ENCODE measurements at regions not wholly inside any gene's neighbourhood (a gene's known extent, or its start where the extent isn't known, plus 50 kb on each side); places are given as distances from the start of the nearest gene placed in this dataset.
"Not testable (repeated sequence)": the region's sequence is repeated elsewhere in the genome, so short reads cannot be mapped to it uniquely, and the experiment has no call there.

DNA sequence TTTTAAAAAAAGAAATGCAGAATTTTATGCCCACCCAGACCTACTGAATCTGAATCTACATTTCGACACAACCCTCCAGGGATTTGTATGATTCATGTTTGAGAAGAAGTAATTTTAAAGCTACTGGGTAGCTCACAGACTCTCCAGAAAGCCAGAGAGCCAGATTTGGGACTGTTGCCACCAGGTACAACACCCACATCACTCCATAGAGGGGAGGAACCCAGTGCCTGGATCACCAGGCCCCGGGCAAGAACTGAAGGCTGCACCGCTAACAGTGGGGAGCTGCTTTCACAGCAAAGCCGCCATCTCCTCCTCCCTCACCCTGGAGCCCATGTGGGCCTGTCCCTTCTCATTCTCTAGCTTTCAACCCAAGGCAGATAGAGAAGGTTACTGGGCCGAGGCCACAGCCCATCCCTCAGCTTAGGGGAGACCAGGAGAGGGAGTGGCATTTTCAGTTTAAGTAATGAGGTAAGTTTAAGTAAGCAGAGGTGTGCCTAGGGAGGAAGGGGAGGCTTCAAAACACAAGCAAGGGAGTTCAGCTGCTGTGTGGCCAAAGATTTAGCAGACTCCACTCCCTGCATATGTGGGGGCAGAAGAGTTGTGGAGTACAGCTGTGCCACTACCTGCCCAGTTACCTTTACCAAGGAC, 109.8 kb downstream of the IL12A start:
- DNase-seq = no peak

DNA sequence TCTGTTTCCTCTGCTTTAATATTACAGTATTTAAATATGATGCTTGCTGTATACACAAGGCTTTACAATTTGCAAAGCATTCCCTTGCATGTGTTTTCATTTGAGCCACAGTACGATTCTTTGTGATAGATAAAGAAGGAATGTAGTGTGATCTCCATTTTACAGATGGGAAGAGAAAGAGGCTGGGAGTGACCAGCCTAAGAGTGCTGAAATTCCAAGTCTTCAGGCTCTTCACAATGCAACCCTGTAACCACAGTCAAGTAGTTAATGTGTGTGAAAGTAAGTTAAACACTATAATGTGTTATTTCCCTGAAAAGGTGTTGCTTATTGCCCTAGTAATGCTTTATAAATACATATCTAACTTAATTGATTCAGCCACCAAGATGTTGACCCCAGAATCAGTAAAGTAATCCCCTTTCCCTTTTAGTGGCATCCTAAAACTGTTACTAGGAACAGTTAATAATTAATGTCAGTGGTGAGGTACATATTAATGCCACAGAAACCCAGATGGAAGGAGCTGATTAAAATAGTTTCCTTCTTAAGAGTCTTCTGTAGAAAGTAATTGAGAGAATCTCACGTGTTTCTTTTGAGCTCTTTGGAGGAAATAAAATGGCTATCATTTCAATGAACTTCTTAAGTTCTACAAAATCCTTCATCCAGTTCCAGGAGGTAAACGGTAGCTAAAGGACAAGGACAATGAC, 110.4 kb downstream of the IL12A start:
- DNase-seq = no peak

DNA sequence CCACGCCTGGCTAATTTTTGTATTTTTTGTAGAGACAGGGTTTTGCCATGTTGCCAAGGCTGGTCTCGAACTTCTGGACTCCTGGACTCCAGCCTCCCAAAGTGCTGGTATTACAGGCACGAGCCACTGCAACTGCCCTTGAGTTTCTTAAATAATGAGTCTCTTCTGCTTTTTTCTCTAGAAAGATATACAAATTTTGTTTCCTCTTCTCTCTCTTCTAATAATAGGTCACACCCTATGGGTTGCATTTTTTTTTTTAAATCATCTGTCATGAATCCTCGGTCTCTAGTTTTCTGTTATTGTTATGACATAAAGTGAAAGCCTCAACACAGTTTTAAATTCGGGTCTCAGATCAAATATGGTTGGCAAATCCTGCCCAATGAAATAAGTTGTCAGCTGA, 111.2 kb downstream of the IL12A start:
- DNase-seq = no peak

DNA sequence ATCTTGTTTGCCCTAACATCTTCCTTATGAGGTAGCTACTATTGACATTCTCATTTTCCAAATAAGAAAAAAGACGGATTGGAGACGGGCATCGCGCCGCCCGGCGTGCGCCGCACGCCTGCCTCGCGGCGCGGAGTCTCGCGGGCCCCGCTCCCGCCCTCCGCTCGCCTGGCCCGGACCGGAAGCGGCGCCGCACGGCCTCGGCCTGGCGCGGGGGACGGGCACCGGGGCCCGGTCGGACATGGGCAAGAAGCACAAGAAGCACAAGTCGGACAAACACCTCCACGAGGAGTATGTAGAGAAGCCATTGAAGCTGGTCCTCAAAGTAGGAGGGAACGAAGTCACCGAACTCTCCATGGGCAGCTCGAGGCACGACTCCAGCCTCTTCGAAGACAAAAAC, 112.0 kb downstream of the IL12A start:
- no peak for DNase-seq

DNA sequence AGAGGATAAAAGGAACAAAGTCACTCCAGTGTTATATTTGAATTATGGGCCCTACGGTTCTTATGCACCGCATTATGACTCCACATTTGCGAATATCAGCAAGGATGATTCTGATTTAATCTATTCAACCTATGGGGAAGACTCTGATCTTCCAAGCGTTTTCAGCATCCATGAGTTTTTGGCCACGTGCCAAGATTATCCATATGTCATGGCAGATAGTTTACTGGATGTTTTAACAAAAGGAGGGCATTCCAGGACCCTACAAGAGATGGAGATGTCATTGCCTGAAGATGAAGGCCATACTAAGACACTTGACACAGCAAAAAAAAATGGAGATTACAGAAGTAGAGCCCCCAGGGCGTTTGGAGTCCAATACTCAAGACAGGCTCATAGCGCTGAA, 113.4 kb downstream of the IL12A start:
- not testable (repeated sequence) for DNase-seq

DNA sequence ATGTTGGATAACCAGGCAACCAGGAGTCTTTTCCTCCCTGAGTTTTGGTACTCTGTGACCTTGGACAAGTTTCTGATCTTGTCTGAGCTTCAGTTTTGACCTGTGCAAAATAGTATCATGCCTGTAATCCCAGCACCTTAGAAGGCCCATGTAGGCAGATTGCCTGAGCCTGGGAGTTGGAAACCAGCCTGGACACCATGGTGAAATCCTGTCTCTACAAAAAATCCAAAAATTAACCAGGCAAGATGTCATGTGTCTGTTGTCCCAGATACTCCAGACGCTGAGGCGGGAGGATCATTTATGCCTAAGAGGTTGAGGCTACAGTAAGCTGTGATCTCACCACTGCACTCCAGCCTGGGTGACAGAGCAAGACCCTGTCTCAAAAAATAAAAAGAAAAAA, 114.8 kb downstream of the IL12A start:
- DNase-seq = no peak

DNA sequence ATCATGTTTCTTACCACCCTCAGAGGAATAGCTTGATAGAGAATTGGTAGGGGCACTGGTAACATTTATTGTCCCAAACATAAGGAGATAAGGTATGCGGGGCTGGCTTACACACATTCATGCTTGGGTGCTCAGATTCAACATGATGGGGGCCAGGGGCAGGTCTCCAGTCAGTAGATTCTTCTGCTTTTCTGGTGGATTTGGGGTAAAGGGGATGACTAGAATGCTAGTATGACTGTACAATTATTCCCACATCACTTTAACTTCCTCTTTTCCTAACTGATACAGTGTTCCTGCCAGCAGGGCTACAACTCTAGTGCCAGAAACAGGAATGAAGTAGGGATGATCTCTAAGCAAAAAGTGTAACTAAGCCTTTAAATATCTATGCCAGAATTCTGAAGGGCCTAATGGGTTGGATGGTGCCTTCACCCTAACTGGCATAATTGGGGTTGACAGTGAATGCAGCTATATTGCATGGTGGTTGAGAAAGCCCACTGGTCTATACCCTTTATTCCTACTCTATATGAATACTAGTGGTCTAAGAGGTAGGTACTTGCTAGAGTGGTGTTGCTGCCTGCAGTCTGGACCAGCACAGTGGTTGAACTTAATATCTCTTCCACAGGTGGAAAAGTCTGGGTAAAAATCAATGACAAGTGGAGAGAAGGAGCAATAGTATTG, 117.4 kb downstream of the IL12A start:
- DNase-seq = no peak

DNA sequence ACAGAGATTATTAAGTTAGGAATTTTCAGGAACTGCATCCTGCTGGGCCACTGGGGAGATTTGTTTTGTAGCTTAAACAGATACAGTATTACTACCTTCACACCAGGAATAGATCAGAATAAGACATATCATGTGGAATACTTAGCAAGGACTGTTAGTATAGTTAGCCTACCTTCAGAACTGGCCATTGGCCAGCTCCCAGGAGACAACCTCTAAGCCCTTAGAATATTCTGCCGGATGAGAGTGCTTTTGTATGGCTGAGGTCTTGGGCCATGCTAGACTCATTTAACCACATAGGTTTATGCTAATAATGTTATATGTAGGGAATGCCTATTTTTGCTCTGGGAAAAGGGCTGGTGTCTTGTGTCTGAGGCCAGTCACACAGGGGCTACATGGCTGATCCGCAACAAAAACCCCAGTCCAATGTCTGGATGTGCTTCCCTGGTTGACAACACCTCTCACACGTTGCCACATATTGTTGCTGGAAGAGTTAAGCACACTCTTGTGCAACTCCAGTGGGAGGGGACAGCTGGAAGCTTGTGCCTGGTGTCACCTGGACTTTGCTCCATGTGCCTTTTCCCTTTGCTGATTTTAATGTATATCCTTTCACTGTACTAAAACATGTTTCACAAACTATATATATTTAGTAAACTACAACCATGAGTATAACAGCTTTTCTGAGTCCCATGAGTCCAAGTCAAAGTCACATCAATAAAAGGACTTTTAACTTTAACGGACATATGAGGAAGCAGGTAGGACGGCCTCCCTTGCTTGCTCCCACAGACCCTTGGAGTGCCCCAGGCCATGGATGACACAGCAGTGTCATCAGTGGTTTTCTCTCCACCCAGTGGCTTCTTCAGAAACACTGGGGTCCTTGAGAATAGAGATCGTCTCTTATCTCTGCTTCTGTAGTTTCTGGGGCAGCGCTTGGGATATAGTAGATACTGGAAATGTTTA, 118.0 kb upstream of the C3orf80 start:
- DNase-seq = no peak

DNA sequence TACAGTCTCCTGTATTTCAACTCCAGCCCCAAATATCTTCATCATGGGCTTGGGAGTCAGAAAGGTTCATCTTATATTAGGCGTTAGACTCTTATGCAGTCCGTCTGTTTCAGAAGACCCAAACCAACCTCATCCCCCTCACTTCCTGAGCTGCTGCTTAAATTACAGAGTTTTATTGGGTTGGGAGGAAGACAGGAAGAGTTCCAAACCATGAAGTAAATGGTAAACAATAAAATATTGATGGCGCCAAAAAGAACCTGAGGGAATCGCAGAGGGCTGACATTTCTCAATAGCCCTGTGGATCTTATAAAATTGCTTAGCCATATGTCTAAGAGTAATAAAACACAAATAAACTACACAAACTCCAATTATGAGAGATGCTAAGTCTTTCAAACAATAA, 116.9 kb upstream of the C3orf80 start:
- no peak for DNase-seq

DNA sequence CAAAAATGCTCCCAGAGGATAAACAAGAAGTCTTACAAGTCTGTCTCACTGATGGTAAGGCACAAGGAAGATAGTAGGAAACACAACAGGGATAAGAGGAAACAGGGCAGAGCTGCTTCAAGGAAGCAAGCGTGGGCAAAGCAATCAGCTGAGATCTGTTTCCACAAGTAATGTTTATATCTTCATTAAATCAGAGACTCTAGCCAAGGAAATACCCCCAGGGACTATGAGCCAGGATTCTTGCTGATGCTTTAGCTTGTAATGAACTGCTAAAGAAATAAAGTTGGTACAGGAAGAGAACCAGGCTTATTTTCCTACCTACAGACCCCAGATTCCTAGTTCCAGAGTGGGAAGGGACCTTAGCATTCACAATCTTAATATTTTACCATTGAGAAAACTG, 112.7 kb upstream of the C3orf80 start:
- no peak for DNase-seq

DNA sequence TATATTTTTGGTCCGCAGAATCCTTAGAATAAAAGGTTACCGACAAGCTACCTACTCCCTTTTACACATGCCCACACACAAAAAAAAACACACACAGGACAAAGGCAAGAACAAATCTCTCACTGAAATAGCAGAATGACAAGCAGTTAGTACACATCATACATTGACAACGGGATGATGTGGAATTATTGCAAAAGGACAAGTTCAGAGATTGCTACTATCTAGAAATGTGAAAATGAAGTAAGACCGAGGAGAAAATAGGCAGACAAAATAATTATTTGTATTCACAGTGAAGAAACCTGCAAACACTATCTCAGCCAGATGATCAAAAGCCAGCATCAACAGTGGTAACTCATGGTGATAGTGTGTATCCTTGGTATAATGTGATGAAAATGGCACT, 112.2 kb upstream of the C3orf80 start:
- no peak for DNase-seq

DNA sequence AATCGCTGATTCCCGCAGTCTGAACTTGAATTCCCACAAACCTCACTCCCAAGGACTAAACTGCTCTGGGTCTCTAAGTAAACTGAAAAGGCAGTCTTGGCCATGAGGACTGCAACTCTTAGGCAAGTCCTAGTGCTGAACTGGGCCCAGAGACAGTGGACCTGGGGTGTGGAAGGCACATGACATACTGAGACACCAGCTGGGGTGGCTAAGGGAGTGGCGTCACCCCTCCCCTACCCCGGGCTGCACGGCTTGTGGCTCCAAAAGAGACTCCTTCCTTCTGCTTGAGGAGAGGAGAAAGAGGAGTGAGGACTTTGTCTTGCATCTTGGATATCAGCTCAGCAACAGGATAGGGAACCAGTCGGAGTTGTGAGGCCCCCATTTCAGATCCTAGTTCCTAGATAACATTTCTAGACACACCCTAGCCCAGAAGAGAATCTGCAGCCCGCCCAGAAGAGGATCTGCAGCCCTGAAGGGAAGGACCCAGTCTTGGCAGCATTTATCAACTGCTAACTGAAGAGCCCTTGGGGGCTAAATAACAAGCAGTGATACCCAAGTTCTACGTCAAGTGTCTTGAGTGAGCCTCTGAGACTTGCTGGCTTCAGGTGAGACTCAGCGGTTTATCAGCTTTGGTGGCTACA, 110.7 kb upstream of the C3orf80 start:
- DNase-seq = no peak

DNA sequence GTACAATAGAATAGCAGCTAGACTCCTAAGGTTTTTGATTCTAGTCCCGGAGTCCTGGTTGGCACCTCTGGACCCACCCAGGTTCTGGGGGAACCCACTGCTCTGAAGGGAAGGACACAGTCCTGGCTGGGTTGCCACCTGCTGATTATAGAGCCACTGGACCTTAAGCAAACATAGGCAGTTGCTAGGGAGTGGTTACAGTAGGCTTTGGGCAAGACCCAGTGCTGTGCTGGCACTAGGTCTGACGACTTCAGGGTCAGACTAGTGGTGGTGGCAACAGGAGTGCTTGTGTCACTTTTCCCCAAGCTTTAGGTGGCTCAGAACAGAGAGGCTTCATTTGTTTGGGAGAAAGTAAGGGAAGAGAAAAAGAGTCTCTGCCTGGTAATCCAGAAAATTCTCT, 109.8 kb upstream of the C3orf80 start:
- no peak for DNase-seq

DNA sequence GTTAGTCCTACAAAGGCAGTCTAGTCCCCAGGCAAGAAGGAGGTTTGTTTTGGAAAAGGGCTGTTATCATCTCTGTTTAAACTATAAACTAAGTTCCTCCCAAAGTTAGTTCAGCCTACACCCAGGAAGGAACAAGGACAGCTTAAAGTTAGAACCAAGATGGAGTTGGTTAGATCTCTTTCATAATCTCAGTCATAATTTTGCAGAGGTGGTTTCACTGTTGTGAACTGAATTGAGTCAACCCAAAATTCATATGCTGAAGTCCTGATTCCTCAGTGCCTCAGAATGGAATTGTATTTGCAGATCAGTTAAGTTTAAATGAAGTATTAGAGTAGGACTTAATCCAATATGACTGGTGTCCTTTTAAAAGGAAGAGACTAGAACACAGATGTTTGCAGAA, 101.0 kb upstream of the C3orf80 start:
- DNase-seq = no peak

DNA sequence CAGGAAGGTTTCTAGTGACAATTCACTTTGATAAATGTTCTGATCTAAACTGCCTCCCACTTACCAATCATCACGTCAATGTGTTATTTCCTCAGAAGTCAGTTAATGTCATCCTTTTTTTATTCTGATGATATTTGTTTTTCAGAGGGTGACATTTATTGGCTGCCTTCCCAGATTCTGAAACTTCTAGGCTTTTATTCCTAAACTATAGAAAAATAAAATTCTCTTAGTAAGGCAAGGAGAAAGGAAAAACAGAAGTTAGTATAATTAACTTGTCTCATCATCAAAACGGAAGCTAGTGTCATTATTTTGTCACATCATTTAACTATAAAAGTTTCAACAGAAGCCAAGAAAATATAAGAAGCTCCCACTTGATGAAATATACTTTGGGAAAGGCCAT, 100.0 kb upstream of the C3orf80 start:
- DNase-seq = no peak

DNA sequence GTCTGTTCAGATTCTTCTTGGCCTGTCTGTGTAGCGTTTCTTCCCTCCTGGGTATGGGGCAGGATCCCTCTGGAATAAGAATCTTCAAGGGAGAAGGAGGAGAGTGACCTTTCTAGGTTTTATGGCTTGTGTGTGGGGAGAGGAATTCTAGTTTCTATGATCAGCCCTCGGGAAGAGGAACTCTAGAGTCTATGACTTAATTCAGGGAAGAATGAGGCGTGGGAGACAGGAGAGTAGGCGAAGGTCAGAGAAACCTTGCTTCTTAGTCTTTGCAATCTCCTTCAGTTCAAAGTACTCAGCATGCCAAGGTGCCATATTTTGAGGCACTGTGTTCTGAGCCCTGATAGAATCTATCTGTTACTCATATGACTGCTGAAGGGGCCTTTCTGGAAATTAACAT, 99.2 kb upstream of the C3orf80 start:
- no peak for DNase-seq

DNA sequence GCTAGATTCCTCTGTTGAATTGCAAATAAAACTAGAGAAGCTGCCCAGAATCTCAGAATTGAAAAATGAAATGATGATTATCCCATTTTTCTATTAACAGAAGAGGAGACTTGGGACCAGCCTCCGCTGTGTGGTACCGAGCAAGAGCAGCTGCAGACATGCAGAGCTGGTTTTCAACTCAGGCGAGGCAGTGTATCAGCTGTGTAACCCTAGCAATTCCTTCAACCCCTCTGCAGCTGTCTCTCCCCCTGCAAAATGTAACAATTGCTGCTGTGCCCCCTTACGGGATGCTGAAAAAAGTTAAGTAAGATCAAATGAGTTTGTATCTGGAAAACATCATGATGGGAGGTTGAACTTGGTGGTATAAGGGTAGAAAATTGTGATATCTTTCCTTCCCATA, 98.5 kb upstream of the C3orf80 start:
- no peak for DNase-seq

DNA sequence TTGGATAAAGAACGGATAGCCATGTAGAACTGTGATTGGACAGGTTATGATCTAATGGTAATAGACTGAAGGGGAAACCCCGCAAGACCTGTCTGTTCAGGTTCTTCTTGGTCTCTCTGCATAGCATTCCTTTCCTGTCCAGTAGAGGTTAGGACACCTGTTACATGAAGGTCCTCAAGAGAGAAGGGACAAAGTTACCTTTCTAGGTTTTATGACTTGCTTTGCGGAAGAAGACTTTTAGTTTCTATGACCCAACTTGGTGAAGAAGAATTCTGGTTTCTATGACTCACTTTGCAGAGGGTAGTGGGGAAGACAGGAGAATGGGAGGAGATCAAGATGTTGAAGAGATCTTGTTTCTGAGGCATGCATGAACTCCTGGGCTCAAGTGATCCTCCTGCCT, 97.9 kb upstream of the C3orf80 start:
- DNase-seq = no peak

DNA sequence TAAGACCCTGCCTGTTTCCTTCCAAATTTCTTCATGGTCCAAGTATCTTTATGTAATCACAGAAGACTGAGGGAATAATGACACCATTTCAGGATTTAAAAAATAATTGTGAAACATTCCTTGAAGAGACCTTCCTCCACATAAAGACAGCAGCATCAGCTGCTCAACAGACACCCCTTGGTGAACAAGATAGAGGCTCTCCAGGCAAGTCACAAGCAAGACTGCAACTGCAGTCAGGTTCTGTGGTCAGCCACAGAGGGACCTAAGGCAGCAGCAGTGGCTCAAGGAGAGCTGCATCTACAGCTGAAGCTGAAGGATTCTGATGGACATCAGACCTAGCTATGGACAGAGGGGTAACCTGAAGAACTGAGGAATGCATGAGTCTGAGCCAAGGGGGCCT, 97.2 kb upstream of the C3orf80 start:
- DNase-seq = no peak

DNA sequence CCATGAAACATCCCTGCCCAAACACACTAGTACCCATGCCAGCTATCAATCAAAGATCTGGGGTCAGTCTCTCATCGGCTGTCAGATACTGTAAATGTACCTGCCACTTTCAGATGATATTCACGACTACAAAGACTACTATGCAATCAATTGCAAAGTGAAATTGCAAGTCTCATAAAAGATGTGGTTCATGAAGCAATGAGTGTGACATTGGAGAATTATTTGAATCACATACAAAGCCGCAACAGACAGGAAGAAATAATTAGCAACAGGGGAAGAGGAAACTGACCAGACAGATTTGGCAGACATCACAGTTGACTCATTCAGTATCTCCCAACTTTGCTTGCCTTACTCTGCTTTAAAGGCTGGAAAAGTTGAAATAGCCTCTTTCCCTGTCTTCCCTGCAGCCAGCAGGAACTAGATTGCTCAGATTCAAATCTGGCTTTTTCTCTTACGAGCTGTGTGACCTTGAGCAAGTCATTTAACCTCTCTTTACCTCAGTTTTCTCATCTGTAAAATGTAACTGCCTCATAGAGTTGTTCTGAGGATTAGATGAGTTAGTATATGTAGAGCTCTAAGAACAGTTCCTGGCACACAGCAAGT, 95.7 kb upstream of the C3orf80 start:
- DNase-seq = no peak

DNA sequence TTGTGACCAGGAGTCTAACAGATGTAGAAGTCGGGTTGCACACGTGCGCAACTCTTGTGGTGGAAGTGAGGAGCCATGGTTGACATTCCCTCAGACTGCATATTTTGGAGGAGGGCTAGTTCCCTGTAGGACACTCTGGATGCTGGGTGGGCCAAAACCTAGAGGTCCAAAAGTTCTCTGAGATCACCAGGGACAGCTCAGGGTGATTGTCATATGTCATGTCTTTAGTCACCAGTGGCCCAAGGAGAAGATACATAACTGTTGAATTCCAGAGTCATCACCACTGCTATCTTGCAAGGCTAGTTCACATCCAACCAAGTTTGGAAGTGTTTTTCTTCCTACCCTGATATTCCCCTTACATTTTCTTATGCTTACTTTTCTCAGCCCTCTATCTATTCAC, 95.2 kb upstream of the C3orf80 start:
- no peak for DNase-seq

DNA sequence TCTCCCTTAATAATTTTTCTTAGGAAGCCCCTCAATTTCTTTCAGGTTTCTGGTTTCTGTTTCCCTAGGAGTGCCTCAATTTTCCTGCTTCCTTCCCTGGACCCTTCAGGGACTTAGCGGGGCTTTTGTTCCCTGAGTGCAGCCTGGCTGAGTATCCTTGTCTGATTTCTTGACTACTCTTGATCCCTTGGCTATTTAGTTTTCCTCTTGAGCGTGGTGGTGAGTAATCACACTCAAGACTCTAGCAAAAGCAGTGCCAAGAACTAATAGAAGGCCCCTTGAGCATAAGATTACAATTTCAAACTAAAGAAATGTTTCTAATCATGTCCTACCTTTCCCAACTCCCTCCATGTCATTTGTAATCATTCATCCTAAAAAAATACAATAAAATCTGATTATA, 94.3 kb upstream of the C3orf80 start:
- DNase-seq = no peak

All from NCI-H1417 treated with DMSO at 0.1 percent for 48 hours (cell line).